Loucy (cell line): ENCODE measurements at regions not wholly inside any gene's neighbourhood (a gene's known extent, or its start where the extent isn't known, plus 50 kb on each side); places are given as distances from the start of the nearest gene placed in this dataset.

Experiments used
- H2AFZ ChIP-seq: fragments of 200-600 bp; sonication (generic); 2 replicates; pipeline ENCODE4 v1.6.0; 2016; ENCODE audit warnings: antibody characterized with exemption, mild to moderate bottlenecking, low read length, moderate library complexity
- H3F3A ChIP-seq: fragments of 200-600 bp; 2 replicates; pipeline ENCODE4 v1.6.0; 2016; ENCODE audit warnings: antibody characterized with exemption, low read depth, mild to moderate bottlenecking
- H3K27me3 ChIP-seq: fragments of 200-600 bp; sonication (generic); 2 replicates; pipeline ENCODE4 v1.6.1; 2014; ENCODE audit warnings: low read length, mild to moderate bottlenecking; ENCODE audit not compliant: insufficient read depth, poor library complexity, severe bottlenecking
- H3K36me3 ChIP-seq: fragments of 200-600 bp; sonication (generic); 2 replicates; pipeline ENCODE4 v1.6.1; 2016; ENCODE audit warnings: low read length; ENCODE audit not compliant: insufficient read depth
- H3K4me1 ChIP-seq: fragments of 200-600 bp; sonication (generic); 2 replicates; pipeline ENCODE4 v1.5.1; 2014; ENCODE audit warnings: low read length, mild to moderate bottlenecking; ENCODE audit not compliant: insufficient read depth, poor library complexity, severe bottlenecking
- H3K4me2 ChIP-seq: fragments of 200-600 bp; sonication (generic); 2 replicates; pipeline ENCODE4 v1.6.0; 2014; ENCODE audit warnings: antibody characterized with exemption, low read length, low read depth, mild to moderate bottlenecking; ENCODE audit not compliant: poor library complexity, severe bottlenecking
- H3K4me3 ChIP-seq: fragments of 200-600 bp; sonication (generic); 2 replicates; pipeline ENCODE4 v1.5.1; 2014; ENCODE audit warnings: low read length, mild to moderate bottlenecking, mixed read lengths; ENCODE audit not compliant: poor library complexity, severe bottlenecking
- H3K79me2 ChIP-seq: fragments of 200-600 bp; sonication (generic); 2 replicates; pipeline ENCODE4 v1.6.1; 2014; ENCODE audit warnings: low read length; ENCODE audit not compliant: insufficient read depth
- H3K9ac ChIP-seq: fragments of 200-600 bp; sonication (generic); 2 replicates; pipeline ENCODE4 v1.6.0; 2014; ENCODE audit warnings: mild to moderate bottlenecking, low read depth, low read length, moderate library complexity; ENCODE audit not compliant: poor library complexity, severe bottlenecking
- H3K9me2 ChIP-seq: fragments of 200-600 bp; sonication (generic); replicated peaks from 2 replicates; pipeline ENCODE4 v1.6.1; 2016; ENCODE audit warnings: low read depth, low read length, mixed read lengths
- H3K9me3 ChIP-seq: fragments of 200-600 bp; sonication (generic); 2 replicates; pipeline ENCODE4 v1.6.1; 2014; ENCODE audit warnings: mild to moderate bottlenecking, antibody characterized with exemption, low read length, low read depth; ENCODE audit not compliant: insufficient read depth
- H4K20me1 ChIP-seq: fragments of 200-600 bp; sonication (generic); 2 replicates; pipeline ENCODE4 v1.6.0; 2014; ENCODE audit warnings: antibody characterized with exemption, low read length, mild to moderate bottlenecking; ENCODE audit not compliant: insufficient read depth, poor library complexity, severe bottlenecking
- EZH2phosphoT487 ChIP-seq: fragments of 200-600 bp; IDR thresholded peaks from 2 replicates; pipeline ENCODE4 v1.6.1; 2018; ENCODE audit warnings: antibody characterized with exemption, mild to moderate bottlenecking, moderate library complexity, borderline replicate concordance
- TF ChIP-seq, protein P1 (sequence below): fragments of 200-600 bp; sonication (generic); conservative IDR thresholded peaks from 2 replicates; pipeline ENCODE4 v1.5.1; 2014; ENCODE audit warnings: mild to moderate bottlenecking, antibody characterized with exemption, low read length

- no peak overlapping the region for H2AFZ ChIP-seq
- no peak for TF ChIP-seq EZH2phosphoT487
- TF ChIP-seq, protein P1, sequence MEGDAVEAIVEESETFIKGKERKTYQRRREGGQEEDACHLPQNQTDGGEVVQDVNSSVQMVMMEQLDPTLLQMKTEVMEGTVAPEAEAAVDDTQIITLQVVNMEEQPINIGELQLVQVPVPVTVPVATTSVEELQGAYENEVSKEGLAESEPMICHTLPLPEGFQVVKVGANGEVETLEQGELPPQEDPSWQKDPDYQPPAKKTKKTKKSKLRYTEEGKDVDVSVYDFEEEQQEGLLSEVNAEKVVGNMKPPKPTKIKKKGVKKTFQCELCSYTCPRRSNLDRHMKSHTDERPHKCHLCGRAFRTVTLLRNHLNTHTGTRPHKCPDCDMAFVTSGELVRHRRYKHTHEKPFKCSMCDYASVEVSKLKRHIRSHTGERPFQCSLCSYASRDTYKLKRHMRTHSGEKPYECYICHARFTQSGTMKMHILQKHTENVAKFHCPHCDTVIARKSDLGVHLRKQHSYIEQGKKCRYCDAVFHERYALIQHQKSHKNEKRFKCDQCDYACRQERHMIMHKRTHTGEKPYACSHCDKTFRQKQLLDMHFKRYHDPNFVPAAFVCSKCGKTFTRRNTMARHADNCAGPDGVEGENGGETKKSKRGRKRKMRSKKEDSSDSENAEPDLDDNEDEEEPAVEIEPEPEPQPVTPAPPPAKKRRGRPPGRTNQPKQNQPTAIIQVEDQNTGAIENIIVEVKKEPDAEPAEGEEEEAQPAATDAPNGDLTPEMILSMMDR, result no peak
- no peaks in the 10 kb centered on the region for H3K79me2 ChIP-seq
- H4K20me1 ChIP-seq, result no peaks in the 10 kb centered on the region
- no peaks in the 10 kb centered on the region for H3F3A ChIP-seq
- no peak overlapping the region for H3K4me2 ChIP-seq
- no peaks in the 10 kb centered on the region for H3K9me3 ChIP-seq
- H3K9ac ChIP-seq, result no peak overlapping the region
- H3K4me1 ChIP-seq, result no peaks in the 10 kb centered on the region
- no peaks in the 10 kb centered on the region for H3K36me3 ChIP-seq
- no peaks in the 10 kb centered on the region for H3K9me2 ChIP-seq
- H3K4me3 ChIP-seq, result no peak overlapping the region
- H3K27me3 ChIP-seq, result no peaks in the 10 kb centered on the region
Measured at GRCh38 chr16:60302676-60303075, 1568.6 kb upstream of the GOT2 start.

DNA sequence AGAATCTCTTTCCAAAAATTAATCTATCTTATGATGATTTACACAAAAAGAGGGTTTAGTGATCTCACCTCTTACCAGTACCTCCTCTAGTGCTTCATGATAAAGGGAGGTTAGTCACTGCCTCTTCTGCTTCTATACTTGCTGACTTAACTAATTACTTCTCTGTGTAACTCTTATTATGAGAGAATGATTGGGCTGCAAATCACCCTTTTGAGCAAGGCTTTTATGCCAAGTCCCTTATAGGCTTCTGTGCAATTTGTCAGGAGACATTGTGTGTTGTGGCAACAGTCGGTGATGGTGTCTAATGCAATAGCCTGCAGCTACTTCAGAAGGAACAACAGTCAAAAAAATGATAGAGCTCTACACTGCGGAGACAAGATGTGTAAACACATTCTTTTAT, 1568.1 kb upstream of the GOT2 start:
- Histone ChIP-seq H3K4me2 (no peak overlapping the region), H3K79me2 (no peaks in the 10 kb centered on the region), H3K9me2 (no peaks in the 10 kb centered on the region), H3F3A (no peaks in the 10 kb centered on the region), H3K4me3 (no peak overlapping the region), H4K20me1 (no peaks in the 10 kb centered on the region), H3K9me3 (no peaks in the 10 kb centered on the region), H2AFZ (no peak overlapping the region), H3K36me3 (no peaks in the 10 kb centered on the region), H3K9ac (no peak overlapping the region), H3K4me1 (no peaks in the 10 kb centered on the region), H3K27me3 (no peaks in the 10 kb centered on the region)
- TF ChIP-seq, protein P1, result no peak
- no peak for TF ChIP-seq EZH2phosphoT487

- H2AFZ ChIP-seq, result no peak overlapping the region
Measured at GRCh38 chr16:60299241-60299776, 1565.2 kb upstream of the GOT2 start.

More at GRCh38 chr16:60299241-60299776, 1565.2 kb upstream of the GOT2 start:
- Histone ChIP-seq H3K4me3 (no peak overlapping the region), H3K9me2 (no peaks in the 10 kb centered on the region), H3K36me3 (no peaks in the 10 kb centered on the region), H3K9ac (no peak overlapping the region), H3K4me1 (no peaks in the 10 kb centered on the region), H3K27me3 (no peaks in the 10 kb centered on the region), H3K9me3 (no peaks in the 10 kb centered on the region), H4K20me1 (no peaks in the 10 kb centered on the region), H3F3A (no peaks in the 10 kb centered on the region), H3K79me2 (no peaks in the 10 kb centered on the region), H3K4me2 (no peak overlapping the region)
- TF ChIP-seq, protein P1, result no peak
- no peak for TF ChIP-seq EZH2phosphoT487
